OCI-LY3 (cell line): ENCODE measurements at regions not wholly inside any gene's neighbourhood (a gene's known extent, or its start where the extent isn't known, plus 50 kb on each side); places are given as distances from the start of the nearest gene placed in this dataset.

Source experiments
- H2AFZ ChIP-seq: fragments of 200-600, 300-600 bp; shearing (Covaris generic); 2 replicates; pipeline ENCODE4 v1.6.0; 2014; ENCODE audit warnings: antibody characterized with exemption, low read depth, low read length
- H3K27ac ChIP-seq: fragments of 200-600, 300-600 bp; sonication (generic); 2 replicates; pipeline ENCODE4 v1.5.1; 2014; ENCODE audit warnings: mild to moderate bottlenecking, low read length, moderate library complexity, mixed read lengths
- H3K27me3 ChIP-seq: fragments of 200-600, 300-600 bp; sonication (generic); 2 replicates; pipeline ENCODE4 v1.6.1; 2014; ENCODE audit warnings: low read depth, low read length, mixed read lengths
- H3K36me3 ChIP-seq: fragments of 200-600, 300-600 bp; sonication (generic); replicated peaks from 2 replicates; pipeline ENCODE3; 2014; ENCODE audit warnings: low read depth, low read length, mixed read lengths
- H3K4me1 ChIP-seq: fragments of 300-600, 200-600 bp; sonication (generic); 2 replicates; pipeline ENCODE4 v1.6.1; 2014; ENCODE audit warnings: low read length, mixed read lengths
- H3K4me2 ChIP-seq: fragments of 200-600, 300-600 bp; sonication (generic); 2 replicates; pipeline ENCODE4 v1.6.1; 2014; ENCODE audit warnings: low read length, mixed read lengths
- H3K4me3 ChIP-seq: fragments of 300-600, 200-600 bp; sonication (generic); 2 replicates; pipeline ENCODE4 v1.5.1; 2014; ENCODE audit warnings: antibody characterized with exemption, mild to moderate bottlenecking, low read length, moderate library complexity
- H3K79me2 ChIP-seq: fragments of 300-600, 200-600 bp; shearing (Covaris generic); 2 replicates; pipeline ENCODE4 v1.6.1; 2014; ENCODE audit warnings: mild to moderate bottlenecking, low read length, mixed read lengths
- H3K9ac ChIP-seq: fragments of 300-600, 200-600 bp; shearing (Covaris generic); 2 replicates; pipeline ENCODE4 v1.6.0; 2014; ENCODE audit warnings: mild to moderate bottlenecking, low read length, moderate library complexity
- H3K9me3 ChIP-seq: fragments of 200-600, 300-600 bp; shearing (Covaris generic); 2 replicates; pipeline ENCODE4 v1.6.1; 2014; ENCODE audit warnings: low read length, mixed read lengths; ENCODE audit not compliant: insufficient read depth
- H4K20me1 ChIP-seq: fragments of 200-600, 300-600 bp; sonication (generic); 2 replicates; pipeline ENCODE4 v1.6.1; 2016; ENCODE audit warnings: low read length, mixed read lengths; ENCODE audit not compliant: insufficient read depth
- EZH2phosphoT487 ChIP-seq: fragments of 200-600 bp; shearing (Covaris generic); IDR thresholded peaks from 2 replicates; pipeline ENCODE4 v1.6.1; 2018; ENCODE audit warnings: antibody characterized with exemption, mixed run types, low read depth
- TF ChIP-seq, protein P1 (sequence below): fragments of 200-600, 300-600 bp; sonication (generic); IDR thresholded peaks from 2 replicates; pipeline ENCODE4 v1.5.1; 2014; ENCODE audit warnings: antibody characterized with exemption, low read length, low read depth

DNA sequence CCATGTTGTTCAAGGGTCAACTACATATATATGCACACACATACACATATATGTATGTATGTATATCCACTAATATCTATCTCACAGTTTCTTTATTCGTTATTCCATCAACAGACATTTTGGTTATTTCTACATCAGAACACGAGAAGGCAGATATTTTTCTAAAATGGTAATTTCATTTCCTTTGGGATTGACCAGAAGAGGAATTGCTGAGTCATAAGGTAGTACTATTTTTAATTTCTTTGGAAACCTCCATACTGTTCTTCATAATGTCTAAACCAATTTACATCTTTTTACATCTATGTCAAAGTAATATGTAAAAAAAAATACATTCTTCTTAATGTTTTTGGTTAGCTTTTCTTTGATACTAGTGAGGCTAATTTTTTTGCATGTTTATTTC is 630.7 kb upstream of the GCFC2 start:
- no peak overlapping the region for H3K4me3 ChIP-seq
- no peak overlapping the region for H3K27ac ChIP-seq
- no peaks in the 10 kb centered on the region for H3K9me3 ChIP-seq
- TF ChIP-seq EZH2phosphoT487, result no peak
- TF ChIP-seq, protein P1, sequence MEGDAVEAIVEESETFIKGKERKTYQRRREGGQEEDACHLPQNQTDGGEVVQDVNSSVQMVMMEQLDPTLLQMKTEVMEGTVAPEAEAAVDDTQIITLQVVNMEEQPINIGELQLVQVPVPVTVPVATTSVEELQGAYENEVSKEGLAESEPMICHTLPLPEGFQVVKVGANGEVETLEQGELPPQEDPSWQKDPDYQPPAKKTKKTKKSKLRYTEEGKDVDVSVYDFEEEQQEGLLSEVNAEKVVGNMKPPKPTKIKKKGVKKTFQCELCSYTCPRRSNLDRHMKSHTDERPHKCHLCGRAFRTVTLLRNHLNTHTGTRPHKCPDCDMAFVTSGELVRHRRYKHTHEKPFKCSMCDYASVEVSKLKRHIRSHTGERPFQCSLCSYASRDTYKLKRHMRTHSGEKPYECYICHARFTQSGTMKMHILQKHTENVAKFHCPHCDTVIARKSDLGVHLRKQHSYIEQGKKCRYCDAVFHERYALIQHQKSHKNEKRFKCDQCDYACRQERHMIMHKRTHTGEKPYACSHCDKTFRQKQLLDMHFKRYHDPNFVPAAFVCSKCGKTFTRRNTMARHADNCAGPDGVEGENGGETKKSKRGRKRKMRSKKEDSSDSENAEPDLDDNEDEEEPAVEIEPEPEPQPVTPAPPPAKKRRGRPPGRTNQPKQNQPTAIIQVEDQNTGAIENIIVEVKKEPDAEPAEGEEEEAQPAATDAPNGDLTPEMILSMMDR, result no peak
- H3K9ac ChIP-seq, result no peak overlapping the region
- H3K4me1 ChIP-seq, result no peaks in the 10 kb centered on the region
- no peak overlapping the region for H2AFZ ChIP-seq
- H3K4me2 ChIP-seq, result no peak overlapping the region
- no peaks in the 10 kb centered on the region for H4K20me1 ChIP-seq
- H3K36me3 ChIP-seq, result no peaks in the 10 kb centered on the region
- H3K79me2 ChIP-seq, result no peaks in the 10 kb centered on the region
- H3K27me3 ChIP-seq, result no peaks in the 10 kb centered on the region

DNA sequence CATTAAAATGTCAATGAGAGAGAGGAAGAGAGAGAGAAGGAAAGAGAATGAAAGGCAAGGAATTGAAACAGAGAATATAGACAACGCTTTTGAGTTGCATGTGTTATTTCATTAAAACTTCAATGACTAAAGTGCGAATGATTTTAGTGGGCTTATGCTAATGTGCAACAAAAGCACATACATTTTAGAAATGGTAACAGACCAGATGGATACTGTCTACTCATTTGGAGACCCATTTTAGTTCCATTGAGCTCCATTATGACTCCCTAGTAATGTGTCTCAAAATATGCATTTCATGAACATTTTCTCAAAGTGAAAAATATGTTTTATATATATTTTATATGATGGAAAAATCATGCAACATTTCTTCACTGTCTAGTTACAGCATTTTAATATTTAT is 622.2 kb upstream of the GCFC2 start:
- H2AFZ ChIP-seq, result no peak overlapping the region
- no peak overlapping the region for H3K4me3 ChIP-seq
- H3K9ac ChIP-seq, result no peak overlapping the region
- H3K27ac ChIP-seq, result no peak overlapping the region
- no peak for TF ChIP-seq EZH2phosphoT487
- TF ChIP-seq, protein P1, result no peak
- H3K9me3 ChIP-seq, result no peaks in the 10 kb centered on the region
- H3K79me2 ChIP-seq, result no peaks in the 10 kb centered on the region
- no peak overlapping the region for H3K4me2 ChIP-seq
- H3K4me1 ChIP-seq, result peaks cover 16% of the 10 kb centered on the region
- H4K20me1 ChIP-seq, result no peaks in the 10 kb centered on the region
- no peaks in the 10 kb centered on the region for H3K36me3 ChIP-seq
- H3K27me3 ChIP-seq, result no peaks in the 10 kb centered on the region

DNA sequence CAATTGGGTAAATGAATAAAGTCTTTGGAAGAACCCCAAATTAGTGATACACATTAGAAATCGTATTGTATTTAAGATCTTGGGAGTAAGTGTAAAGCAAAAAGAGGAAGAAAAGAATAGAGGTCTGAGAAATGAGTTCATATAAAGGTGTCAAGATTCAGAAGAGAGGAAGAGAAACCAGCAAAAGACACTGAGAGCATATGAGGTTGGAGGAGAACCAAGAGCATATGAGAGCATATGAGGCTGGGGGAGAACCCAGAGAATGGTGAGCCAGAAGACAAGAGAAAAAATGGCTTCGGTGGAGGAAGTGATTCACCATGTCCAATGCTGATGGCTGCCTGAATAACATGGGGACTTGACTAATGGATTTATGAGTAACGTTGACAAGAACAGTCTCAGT is 620.1 kb upstream of the GCFC2 start:
- H3K27ac ChIP-seq, result peak overlapping the region; percentile 78
- H3K9ac ChIP-seq, result no peak overlapping the region
- peak overlapping the region; percentile 28; the same call in 1 of the 2 replicates for H3K4me3 ChIP-seq
- H3K9me3 ChIP-seq, result no peaks in the 10 kb centered on the region
- H3K4me1 ChIP-seq, result peaks cover 16% of the 10 kb centered on the region
- H3K79me2 ChIP-seq, result no peaks in the 10 kb centered on the region
- TF ChIP-seq EZH2phosphoT487, result no peak
- TF ChIP-seq, protein P1, result no peak
- H2AFZ ChIP-seq, result no peak overlapping the region
- H4K20me1 ChIP-seq, result no peaks in the 10 kb centered on the region
- peak overlapping the region; percentile 46 for H3K4me2 ChIP-seq
- H3K27me3 ChIP-seq, result no peaks in the 10 kb centered on the region
- H3K36me3 ChIP-seq, result no peaks in the 10 kb centered on the region

DNA sequence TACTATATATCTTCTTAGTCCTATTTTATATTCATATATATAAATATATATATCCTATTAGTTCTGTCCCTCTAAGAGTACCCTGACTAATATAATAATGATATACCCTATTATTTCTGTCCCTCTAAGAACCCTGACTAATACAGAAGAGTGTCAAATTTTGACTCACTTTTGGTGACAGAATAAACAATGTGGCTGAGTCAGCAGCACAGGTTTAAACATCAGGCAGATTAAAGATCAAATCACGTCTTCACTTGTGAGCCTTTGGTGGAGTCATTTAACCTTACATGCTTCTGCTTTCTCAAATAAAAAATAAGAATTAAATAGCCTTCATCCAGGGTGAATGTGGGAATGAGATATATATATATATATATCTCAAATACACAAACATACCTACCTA is 615.9 kb upstream of the GCFC2 start:
- no peak for TF ChIP-seq EZH2phosphoT487
- TF ChIP-seq, protein P1, result no peak
- no peaks in the 10 kb centered on the region for H3K9me3 ChIP-seq
- peaks cover 11% of the 10 kb centered on the region for H3K4me1 ChIP-seq
- no peak overlapping the region for H3K4me3 ChIP-seq
- H3K9ac ChIP-seq, result no peak overlapping the region
- no peaks in the 10 kb centered on the region for H3K27me3 ChIP-seq
- H3K36me3 ChIP-seq, result no peaks in the 10 kb centered on the region
- no peaks in the 10 kb centered on the region for H4K20me1 ChIP-seq
- H3K27ac ChIP-seq, result no peak overlapping the region
- H2AFZ ChIP-seq, result no peak overlapping the region
- H3K79me2 ChIP-seq, result no peaks in the 10 kb centered on the region
- H3K4me2 ChIP-seq, result no peak overlapping the region
